Left cardiac atrium (tissue), 4 donors: ENCODE measurements at regions not wholly inside any gene's neighbourhood (a gene's known extent, or its start where the extent isn't known, plus 50 kb on each side); places are given as distances from the start of the nearest gene placed in this dataset.
A peak's percentile ranks its signal among the peaks of the same experiment; 100 is the strongest.

Experiments used
- ATAC-seq, 2 donors: fragments of 200-7000 bp; cut with Tn5 transposase; one replicate each; pipeline ENCODE4 v1.9.1; 2020; ENCODE audit warnings: mild to moderate bottlenecking in 2 of 2, moderate library complexity in 2 of 2
- DNase-seq: peaks from one replicate; pipeline ENCODE4 v3.0.0-alpha.2; 2020
- intact Hi-C, 2 donors: fragments of 100-400 bp; cut with DNase I; formaldehyde crosslinking; loops; one replicate each; pipeline versions ENCODE4 v1.14.1 to v1.15.1; 2022 to 2023
- donor health status: DM: no; HTN: yes; CAD: no.
- donor health status: DM: no; HTN: yes; CAD: no; lungs with severe emphysema.
- donor health status: DM: yes; HTN: yes; CAD: no.
- donor health status: Dilated cardiomyopathy.

- intact Hi-C loops, result no loop called here
- ATAC-seq (no peak), DNase-seq (no peak)
These were observed 298.4 kb downstream of the MAP2K6 start for GRCh38 chr17:69712801-69713311.

- DNase-seq, result no peak
- no peak for ATAC-seq
- intact Hi-C loops, result no loop called here
These were observed 299.3 kb downstream of the MAP2K6 start for GRCh38 chr17:69713815-69714214.

GRCh38 chr17:69714669-69715068 lies 300.2 kb downstream of the MAP2K6 start:
- no peak for DNase-seq
- intact Hi-C loops, result no loop called here
- no peak for ATAC-seq

GRCh38 chr17:69715656-69716055 lies 301.2 kb downstream of the MAP2K6 start:
- DNase-seq (no peak), ATAC-seq (no peak)
- intact Hi-C loops, result no loop called here

GRCh38 chr17:69716556-69716955 lies 302.1 kb downstream of the MAP2K6 start:
- DNase-seq (no peak), ATAC-seq (no peak)
- intact Hi-C loops, result no loop called here

- DNase-seq (no peak), ATAC-seq (no peak)
- intact Hi-C loops, result no loop called here
These were observed 302.7 kb downstream of the MAP2K6 start for GRCh38 chr17:69717214-69717613.

GRCh38 chr17:69717819-69718218 lies 303.3 kb downstream of the MAP2K6 start:
- no peak for DNase-seq
- ATAC-seq, result peak in 1 of 2 donors; percentile 19
- intact Hi-C loops, result no loop called here

- DNase-seq (no peak), ATAC-seq (no peak)
- intact Hi-C loops, result no loop called here
These were observed 305.1 kb downstream of the MAP2K6 start for GRCh38 chr17:69719474-69720048.

GRCh38 chr17:69722518-69722917 lies 308.0 kb downstream of the MAP2K6 start:
- DNase-seq, result no peak
- no peak for ATAC-seq
- intact Hi-C loops, result no loop called here

- intact Hi-C loops, result no loop called here
- ATAC-seq (no peak), DNase-seq (no peak)
These were observed 308.8 kb downstream of the MAP2K6 start for GRCh38 chr17:69723316-69723715.

GRCh38 chr17:69723741-69724140 lies 309.2 kb downstream of the MAP2K6 start:
- ATAC-seq (no peak), DNase-seq (no peak)
- intact Hi-C loops, result no loop called here

GRCh38 chr17:69724238-69724637 lies 309.7 kb downstream of the MAP2K6 start:
- DNase-seq, result no peak
- intact Hi-C loops, result no loop called here

GRCh38 chr17:69725146-69725545 lies 310.6 kb downstream of the MAP2K6 start:
- intact Hi-C loops, result no loop called here
- ATAC-seq (no peak), DNase-seq (no peak)

More at GRCh38 chr17:69724238-69724637, 309.7 kb downstream of the MAP2K6 start:
- no peak for ATAC-seq

- ATAC-seq (no peak), DNase-seq (no peak)
- intact Hi-C loops, result no loop called here
These were observed 314.3 kb downstream of the MAP2K6 start for GRCh38 chr17:69728816-69729215.

- DNase-seq, result no peak
- intact Hi-C loops, result no loop called here
- ATAC-seq, result no peak
These were observed 315.4 kb downstream of the MAP2K6 start for GRCh38 chr17:69729944-69730343.

- intact Hi-C loops, result no loop called here
- ATAC-seq (no peak), DNase-seq (no peak)
These were observed 317.9 kb downstream of the MAP2K6 start for GRCh38 chr17:69732272-69732918.

GRCh38 chr17:69733171-69734012 lies 318.9 kb downstream of the MAP2K6 start:
- peak; percentile 86 to 94 for ATAC-seq
- no peak for DNase-seq
- intact Hi-C loops, result no loop called here

GRCh38 chr17:69734656-69735055 lies 320.2 kb downstream of the MAP2K6 start:
- no peak for DNase-seq
- no peak for ATAC-seq
- intact Hi-C loops, result no loop called here

GRCh38 chr17:69735285-69735684 lies 320.8 kb downstream of the MAP2K6 start:
- DNase-seq, result no peak
- intact Hi-C loops, result no loop called here
- ATAC-seq, result no peak

- ATAC-seq (no peak), DNase-seq (no peak)
- intact Hi-C loops, result no loop called here
These were observed 328.6 kb downstream of the MAP2K6 start for GRCh38 chr17:69743091-69743490.
